ENCODE measurements at regions not wholly inside any gene's neighbourhood (a gene's known extent, or its start where the extent isn't known, plus 50 kb on each side); places are given as distances from the start of the nearest gene placed in this dataset.

DNA sequence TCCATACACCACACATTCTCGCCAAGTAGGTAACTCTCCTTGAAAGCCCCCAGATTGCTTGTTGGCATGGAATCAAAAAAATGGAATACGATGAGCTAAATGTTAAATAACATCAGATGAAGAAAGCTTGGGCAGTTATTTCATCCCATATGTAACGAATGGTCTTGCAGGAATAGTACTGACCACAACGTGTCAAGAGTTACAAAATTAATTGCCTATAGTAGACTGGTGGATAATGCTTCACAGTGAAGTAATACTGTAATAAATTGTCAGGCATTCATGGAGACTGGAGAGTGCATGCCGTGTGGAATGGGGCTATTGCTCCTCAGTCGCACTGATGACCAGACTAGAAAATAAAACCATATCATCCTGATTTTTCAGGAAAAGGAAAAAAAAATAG, 1628.7 kb downstream of the MAT2B start:
- Histone ChIP-seq H3K4me3 (ENCODE audit: low read depth, low read length) (no peak overlapping the region), H3K27me3 (ENCODE audit: control insufficient read depth, insufficient read depth, low read length) (no peaks in the 10 kb centered on the region), H3K36me3 (ENCODE audit: control insufficient read depth, insufficient read depth, low read length) (no peaks in the 10 kb centered on the region)
- TF ChIP-seq, protein P1, sequence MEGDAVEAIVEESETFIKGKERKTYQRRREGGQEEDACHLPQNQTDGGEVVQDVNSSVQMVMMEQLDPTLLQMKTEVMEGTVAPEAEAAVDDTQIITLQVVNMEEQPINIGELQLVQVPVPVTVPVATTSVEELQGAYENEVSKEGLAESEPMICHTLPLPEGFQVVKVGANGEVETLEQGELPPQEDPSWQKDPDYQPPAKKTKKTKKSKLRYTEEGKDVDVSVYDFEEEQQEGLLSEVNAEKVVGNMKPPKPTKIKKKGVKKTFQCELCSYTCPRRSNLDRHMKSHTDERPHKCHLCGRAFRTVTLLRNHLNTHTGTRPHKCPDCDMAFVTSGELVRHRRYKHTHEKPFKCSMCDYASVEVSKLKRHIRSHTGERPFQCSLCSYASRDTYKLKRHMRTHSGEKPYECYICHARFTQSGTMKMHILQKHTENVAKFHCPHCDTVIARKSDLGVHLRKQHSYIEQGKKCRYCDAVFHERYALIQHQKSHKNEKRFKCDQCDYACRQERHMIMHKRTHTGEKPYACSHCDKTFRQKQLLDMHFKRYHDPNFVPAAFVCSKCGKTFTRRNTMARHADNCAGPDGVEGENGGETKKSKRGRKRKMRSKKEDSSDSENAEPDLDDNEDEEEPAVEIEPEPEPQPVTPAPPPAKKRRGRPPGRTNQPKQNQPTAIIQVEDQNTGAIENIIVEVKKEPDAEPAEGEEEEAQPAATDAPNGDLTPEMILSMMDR (IDR thresholded peaks at IDR 0.05; ENCODE audit: insufficient read depth, low read length, poor library complexity, severe bottlenecking), result no peak
- DNase-seq (ENCODE audit: low read depth), result no peak

DNA sequence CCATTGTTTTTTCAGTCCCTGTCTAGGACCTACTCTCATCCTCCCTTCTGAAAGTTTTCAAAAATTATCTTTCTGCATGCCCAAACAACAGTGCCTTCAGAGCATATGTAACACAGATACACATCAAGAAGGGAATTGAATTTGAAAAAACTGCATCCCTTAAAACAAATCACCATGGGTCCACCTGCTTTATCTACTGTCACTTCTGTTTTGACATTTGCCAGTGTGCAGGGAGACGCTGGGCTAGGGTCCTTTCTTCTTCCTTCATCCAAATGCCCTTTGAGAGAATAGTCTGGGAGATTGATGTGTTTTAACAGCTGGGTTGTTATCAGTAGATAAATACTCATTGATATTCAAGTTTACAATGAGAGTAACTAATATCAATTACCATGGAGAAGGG, 1630.1 kb downstream of the MAT2B start:
- H3K36me3 ChIP-seq (ENCODE audit: control insufficient read depth, insufficient read depth, low read length), result no peaks in the 10 kb centered on the region
- DNase-seq (ENCODE audit: low read depth), result no peak
- H3K27me3 ChIP-seq (ENCODE audit: control insufficient read depth, insufficient read depth, low read length), result no peaks in the 10 kb centered on the region
- TF ChIP-seq, protein P1 (IDR thresholded peaks at IDR 0.05; ENCODE audit: insufficient read depth, low read length, poor library complexity, severe bottlenecking), result no peak
- H3K4me3 ChIP-seq (ENCODE audit: low read depth, low read length), result no peak overlapping the region

DNA sequence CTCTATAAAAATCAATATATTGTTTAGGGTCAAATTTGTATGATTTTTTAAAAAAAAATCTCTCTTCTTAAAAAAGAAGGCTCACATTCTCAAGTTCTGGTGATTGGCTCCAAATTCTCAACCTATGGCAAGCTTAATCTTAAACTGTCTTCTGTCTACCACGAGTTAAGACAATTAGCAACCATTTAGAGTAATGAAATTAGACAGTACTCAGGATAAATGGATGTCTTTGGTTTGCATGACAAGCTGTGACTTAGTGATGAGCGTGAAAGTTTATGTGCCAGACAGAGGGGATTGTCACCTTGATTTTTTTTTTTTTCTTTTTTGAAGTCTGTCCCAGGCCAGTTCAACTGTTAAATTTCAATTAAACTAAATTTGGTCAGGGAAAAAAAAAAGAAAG, 1632.3 kb downstream of the MAT2B start:
- TF ChIP-seq, protein P1 (IDR thresholded peaks at IDR 0.05; ENCODE audit: insufficient read depth, low read length, poor library complexity, severe bottlenecking), result no peak
- DNase-seq (ENCODE audit: low read depth), result no peak
- Histone ChIP-seq H3K4me3 (ENCODE audit: low read depth, low read length) (no peak overlapping the region), H3K27me3 (ENCODE audit: control insufficient read depth, insufficient read depth, low read length) (no peaks in the 10 kb centered on the region), H3K36me3 (ENCODE audit: control insufficient read depth, insufficient read depth, low read length) (no peaks in the 10 kb centered on the region)

DNA sequence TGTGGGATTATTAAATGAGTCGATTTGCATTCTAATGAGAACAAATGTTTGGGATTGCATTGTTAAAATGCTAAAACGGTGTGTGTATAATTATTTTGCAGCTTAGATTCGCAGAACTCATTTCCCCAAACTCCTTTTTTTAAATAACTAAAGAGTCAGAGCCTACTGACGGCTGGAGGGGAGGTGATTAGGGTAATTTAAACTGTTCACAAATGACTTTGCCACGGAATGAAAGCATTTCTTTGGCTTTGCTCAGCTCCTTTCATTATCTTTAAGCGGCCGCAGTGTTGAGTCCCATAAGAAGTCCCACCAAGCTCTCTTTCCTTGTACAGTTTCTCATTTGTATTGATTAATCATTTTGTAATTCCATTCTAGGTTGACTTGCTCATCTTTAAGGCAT, 1632.8 kb downstream of the MAT2B start:
- Histone ChIP-seq H3K4me3 (ENCODE audit: low read depth, low read length) (no peak overlapping the region), H3K36me3 (ENCODE audit: control insufficient read depth, insufficient read depth, low read length) (no peaks in the 10 kb centered on the region), H3K27me3 (ENCODE audit: control insufficient read depth, insufficient read depth, low read length) (no peaks in the 10 kb centered on the region)
- no peak for DNase-seq (ENCODE audit: low read depth)
- TF ChIP-seq, protein P1 (IDR thresholded peaks at IDR 0.05; ENCODE audit: insufficient read depth, low read length, poor library complexity, severe bottlenecking), result no peak

DNA sequence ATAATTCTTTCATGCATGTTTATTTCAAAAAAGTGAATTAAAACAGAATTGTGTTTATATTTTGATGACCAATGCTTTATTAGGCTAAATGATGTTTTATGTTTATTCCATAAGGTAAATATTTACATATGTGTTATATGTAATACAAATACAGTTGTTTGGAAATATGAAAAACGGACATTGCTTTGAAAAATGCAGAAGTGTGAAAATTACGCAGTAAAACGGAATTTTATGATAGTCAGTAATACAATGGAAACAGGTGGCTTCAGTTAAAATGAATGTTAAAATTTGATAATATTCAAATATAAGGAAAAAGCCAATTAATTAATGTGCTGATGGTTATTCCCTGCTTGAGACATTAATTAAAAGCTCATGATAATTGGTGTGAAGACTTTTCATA, 1633.8 kb downstream of the MAT2B start:
- Histone ChIP-seq H3K4me3 (ENCODE audit: low read depth, low read length) (no peak overlapping the region), H3K27me3 (ENCODE audit: control insufficient read depth, insufficient read depth, low read length) (no peaks in the 10 kb centered on the region), H3K36me3 (ENCODE audit: control insufficient read depth, insufficient read depth, low read length) (no peaks in the 10 kb centered on the region)
- DNase-seq (ENCODE audit: low read depth), result no peak
- TF ChIP-seq, protein P1 (IDR thresholded peaks at IDR 0.05; ENCODE audit: insufficient read depth, low read length, poor library complexity, severe bottlenecking), result no peak

DNA sequence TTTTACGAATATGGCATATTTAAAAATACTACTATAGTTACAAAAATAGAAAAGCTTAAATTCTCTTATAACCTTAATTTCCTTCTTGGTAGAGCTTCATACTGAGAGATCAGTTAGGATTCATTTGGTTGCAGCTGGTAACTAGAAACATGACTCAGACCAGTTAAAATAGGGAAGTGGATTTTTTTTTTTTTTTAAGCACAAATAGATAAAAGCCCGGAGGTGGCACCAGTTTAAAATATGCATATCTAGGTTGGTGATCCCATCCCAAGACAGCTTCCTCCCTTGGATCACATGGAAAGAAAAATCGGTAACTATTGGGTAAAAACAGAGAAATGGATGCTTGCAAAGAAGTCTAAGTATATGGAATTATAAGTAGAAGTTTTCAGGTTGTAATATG, 1634.3 kb downstream of the MAT2B start:
- Histone ChIP-seq H3K27me3 (ENCODE audit: control insufficient read depth, insufficient read depth, low read length) (no peaks in the 10 kb centered on the region), H3K36me3 (ENCODE audit: control insufficient read depth, insufficient read depth, low read length) (no peaks in the 10 kb centered on the region), H3K4me3 (ENCODE audit: low read depth, low read length) (no peak overlapping the region)
- TF ChIP-seq, protein P1 (IDR thresholded peaks at IDR 0.05; ENCODE audit: insufficient read depth, low read length, poor library complexity, severe bottlenecking), result no peak
- no peak for DNase-seq (ENCODE audit: low read depth)

Data from kidney epithelial cell (primary cell).